WI38 (cell line): ENCODE measurements at regions not wholly inside any gene's neighbourhood (a gene's known extent, or its start where the extent isn't known, plus 50 kb on each side); places are given as distances from the start of the nearest gene placed in this dataset.
"Not testable (repeated sequence)": the region's sequence is repeated elsewhere in the genome, so short reads cannot be mapped to it uniquely, and the experiment has no call there.

ENCODE experiments used
- H3K4me3 ChIP-seq: 2 replicates; pipeline ENCODE4 v1.5.1; 2011; ENCODE audit warnings: low read depth, mild to moderate bottlenecking, control low read depth, low read length
- TF ChIP-seq, protein P1 (sequence below): IDR thresholded peaks from 2 replicates; pipeline ENCODE4 v1.5.1; 2012; ENCODE audit warnings: low read depth, mild to moderate bottlenecking, control low read depth, low read length

DNA sequence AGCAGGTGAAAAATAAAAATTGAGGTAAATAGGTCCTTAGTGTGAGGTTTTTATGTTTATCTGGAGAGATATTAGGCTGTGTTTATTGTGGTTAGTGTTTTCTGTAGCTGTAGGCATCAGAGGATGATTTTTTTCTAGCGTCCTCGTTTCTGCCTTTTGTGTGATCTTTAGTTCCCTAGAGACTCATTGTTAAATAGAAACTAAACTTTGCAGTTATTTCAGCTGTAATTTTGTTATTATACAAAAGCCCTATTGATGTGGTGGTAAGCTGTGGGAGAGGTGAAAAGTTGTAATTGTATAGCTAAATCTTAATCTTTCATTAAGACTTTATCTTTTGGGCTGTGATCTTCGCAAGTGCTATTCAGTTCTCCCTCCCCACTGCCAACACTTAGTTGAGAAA is 340.3 kb downstream of the CYLC2 start:
- TF ChIP-seq, protein P1, sequence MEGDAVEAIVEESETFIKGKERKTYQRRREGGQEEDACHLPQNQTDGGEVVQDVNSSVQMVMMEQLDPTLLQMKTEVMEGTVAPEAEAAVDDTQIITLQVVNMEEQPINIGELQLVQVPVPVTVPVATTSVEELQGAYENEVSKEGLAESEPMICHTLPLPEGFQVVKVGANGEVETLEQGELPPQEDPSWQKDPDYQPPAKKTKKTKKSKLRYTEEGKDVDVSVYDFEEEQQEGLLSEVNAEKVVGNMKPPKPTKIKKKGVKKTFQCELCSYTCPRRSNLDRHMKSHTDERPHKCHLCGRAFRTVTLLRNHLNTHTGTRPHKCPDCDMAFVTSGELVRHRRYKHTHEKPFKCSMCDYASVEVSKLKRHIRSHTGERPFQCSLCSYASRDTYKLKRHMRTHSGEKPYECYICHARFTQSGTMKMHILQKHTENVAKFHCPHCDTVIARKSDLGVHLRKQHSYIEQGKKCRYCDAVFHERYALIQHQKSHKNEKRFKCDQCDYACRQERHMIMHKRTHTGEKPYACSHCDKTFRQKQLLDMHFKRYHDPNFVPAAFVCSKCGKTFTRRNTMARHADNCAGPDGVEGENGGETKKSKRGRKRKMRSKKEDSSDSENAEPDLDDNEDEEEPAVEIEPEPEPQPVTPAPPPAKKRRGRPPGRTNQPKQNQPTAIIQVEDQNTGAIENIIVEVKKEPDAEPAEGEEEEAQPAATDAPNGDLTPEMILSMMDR = no peak
- H3K4me3 ChIP-seq = no peak overlapping the region

DNA sequence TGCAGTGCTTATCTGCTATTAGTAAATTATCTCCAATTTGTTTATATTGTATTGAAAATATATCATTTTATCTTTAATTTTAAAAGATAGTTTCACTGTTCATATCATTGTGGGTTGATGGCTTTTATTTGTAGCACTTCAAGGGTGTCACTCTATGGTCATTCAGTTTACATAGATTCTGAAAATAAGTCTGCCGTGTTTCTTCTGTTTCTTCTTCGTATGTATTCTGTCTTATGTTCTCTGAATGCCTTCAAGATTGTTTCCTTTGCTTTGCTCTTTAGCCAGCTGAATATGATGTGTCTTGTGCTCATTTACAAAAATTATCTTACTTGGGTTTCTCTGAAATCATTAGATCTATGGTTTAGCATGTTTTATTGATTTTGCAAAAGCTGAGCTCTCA is 359.9 kb downstream of the CYLC2 start:
- TF ChIP-seq, protein P1 = no peak
- H3K4me3 ChIP-seq = no peak overlapping the region

DNA sequence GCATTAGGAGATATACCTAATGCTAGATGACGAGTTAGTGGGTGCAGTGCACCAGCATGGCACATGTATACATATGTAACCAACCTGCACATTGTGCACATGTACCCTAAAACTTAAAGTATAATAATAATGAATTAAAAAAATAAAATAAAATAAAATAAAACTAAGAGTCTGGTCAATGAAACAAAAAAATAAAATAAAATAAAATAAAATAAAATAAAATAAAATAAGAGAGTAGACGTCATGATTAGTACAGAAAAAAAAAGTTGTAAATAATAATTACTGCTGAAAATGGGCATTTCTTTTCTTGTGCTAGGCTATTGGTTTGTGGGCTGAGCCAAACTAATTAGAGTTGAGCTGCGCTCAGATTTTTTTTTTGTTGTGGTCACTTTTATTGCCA is 362.8 kb downstream of the CYLC2 start:
- H3K4me3 ChIP-seq = not testable (repeated sequence)

DNA sequence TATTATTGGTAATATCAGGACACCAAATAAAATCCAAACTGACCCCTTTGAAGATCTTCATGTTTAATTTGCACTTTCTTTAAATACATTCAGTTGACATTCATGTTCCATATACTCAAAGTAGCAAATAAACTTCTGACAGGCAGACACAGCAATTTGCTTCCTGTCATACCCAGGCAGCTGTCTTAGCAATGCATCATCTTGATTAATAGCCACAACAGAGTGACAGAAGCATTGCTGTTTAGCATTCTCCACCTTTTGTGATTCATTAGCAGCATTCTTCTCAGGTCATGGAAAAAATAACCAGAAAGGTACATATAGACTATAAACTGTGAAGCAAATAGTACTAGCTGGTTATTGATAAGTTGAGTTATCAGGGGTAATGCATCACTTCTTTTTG is 366.8 kb downstream of the CYLC2 start:
- TF ChIP-seq, protein P1 = no peak

DNA sequence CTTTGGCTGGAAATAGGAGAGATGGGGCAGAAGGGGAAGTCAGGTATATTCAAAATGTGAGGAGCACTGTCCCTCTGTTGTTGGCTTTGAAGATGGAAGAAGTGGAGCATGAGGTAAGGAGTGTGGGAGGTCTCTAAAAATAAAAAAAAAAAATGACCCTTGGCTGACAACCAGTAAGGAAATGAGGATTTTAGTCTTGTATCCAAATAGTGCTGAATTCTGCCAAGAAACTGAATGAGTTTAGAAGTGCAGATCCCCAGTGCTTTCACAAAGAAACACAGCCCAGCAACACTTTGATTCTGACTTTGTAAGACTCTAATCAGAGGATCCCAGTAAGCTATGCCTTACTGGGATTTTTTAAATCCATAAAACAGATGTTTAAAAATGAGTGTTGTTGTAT is 367.9 kb downstream of the CYLC2 start:
- TF ChIP-seq, protein P1 = no peak
- no peak overlapping the region for H3K4me3 ChIP-seq

More for the DNA sequence above, 366.8 kb downstream of the CYLC2 start:
- no peak overlapping the region for H3K4me3 ChIP-seq

DNA sequence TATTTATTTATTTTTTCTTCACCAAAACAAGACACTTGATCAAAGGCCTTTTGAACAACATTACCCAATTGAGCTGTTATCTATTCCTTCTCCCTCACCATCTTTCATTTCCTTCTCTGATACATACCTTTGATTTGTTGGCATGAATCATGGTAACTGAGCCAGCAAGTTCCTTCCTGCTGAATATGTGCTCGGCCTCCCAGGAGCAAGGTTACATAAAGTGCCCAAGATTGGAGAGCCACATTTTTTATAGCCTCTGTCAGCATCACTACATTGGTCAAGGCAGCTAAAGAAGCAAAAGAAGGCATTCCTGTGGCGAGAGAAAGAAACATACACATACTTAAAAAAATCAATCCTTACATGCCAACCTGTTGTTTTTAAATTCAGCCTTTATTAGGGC is 369.6 kb downstream of the CYLC2 start:
- TF ChIP-seq, protein P1 = no peak

DNA sequence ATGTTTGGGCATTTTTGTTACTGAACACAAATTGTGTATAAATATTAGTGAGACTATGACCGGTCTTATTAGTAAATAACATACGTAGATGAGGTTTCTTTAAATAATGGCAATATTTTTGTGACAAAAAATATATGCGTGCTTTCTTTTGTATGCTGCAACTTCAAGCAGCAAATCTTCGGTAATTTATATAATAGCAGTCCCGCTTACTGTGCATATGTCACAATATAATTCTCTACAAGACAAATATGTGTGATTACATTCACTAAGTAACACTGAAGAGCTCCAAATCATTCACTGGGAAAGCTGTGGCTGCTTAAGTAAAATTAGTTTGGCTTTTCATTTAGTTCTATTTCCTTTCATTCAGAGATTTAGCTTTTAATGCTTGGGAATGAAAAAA is 376.0 kb downstream of the CYLC2 start:
- TF ChIP-seq, protein P1 = no peak
- no peak overlapping the region for H3K4me3 ChIP-seq

More for the DNA sequence above, 369.6 kb downstream of the CYLC2 start:
- no peak overlapping the region for H3K4me3 ChIP-seq

DNA sequence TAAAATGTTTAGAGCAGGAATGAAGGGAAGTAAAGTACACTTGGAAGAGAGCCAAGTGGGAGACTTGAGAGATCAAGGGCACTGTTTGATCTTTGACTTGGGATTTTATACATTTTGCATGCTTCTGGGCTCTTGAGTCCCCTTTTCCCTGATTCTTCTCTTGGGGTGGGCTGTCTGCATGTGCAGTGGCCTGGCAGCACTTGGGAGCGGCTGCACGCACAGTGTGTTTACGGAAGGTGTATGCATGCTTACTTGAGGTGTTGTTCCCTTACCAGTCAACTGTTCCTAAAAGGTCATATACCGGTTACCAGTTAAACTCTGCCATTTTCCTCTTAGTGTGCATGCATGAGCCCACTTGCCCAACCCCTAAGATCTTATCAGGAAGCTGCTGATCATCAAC is 377.7 kb downstream of the CYLC2 start:
- TF ChIP-seq, protein P1 = no peak
- H3K4me3 ChIP-seq = no peak overlapping the region
